Hepatocyte (in vitro differentiated cells): ENCODE measurements at regions not wholly inside any gene's neighbourhood (a gene's known extent, or its start where the extent isn't known, plus 50 kb on each side); places are given as distances from the start of the nearest gene placed in this dataset.

ENCODE experiments used
- EZH2 ChIP-seq: fragments of 200-600 bp; sonication (generic); IDR thresholded peaks from 2 replicates; pipeline ENCODE4 v1.6.1; 2016; ENCODE audit warnings: antibody characterized with exemption, mild to moderate bottlenecking, borderline replicate concordance
- EZH2phosphoT487 ChIP-seq: fragments of 200-600 bp; sonication (generic); IDR thresholded peaks from one replicate; pipeline ENCODE4 v1.6.1; 2018; ENCODE audit warnings: antibody characterized with exemption, mild to moderate bottlenecking, low read depth, moderate library complexity; ENCODE audit not compliant: unreplicated experiment, severe bottlenecking
- TF ChIP-seq, protein P1 (sequence below): fragments of 200-600 bp; sonication (generic); IDR thresholded peaks from 2 replicates; pipeline ENCODE4 v1.5.1; 2016; ENCODE audit warnings: antibody characterized with exemption, mild to moderate bottlenecking; ENCODE audit not compliant: poor library complexity

DNA sequence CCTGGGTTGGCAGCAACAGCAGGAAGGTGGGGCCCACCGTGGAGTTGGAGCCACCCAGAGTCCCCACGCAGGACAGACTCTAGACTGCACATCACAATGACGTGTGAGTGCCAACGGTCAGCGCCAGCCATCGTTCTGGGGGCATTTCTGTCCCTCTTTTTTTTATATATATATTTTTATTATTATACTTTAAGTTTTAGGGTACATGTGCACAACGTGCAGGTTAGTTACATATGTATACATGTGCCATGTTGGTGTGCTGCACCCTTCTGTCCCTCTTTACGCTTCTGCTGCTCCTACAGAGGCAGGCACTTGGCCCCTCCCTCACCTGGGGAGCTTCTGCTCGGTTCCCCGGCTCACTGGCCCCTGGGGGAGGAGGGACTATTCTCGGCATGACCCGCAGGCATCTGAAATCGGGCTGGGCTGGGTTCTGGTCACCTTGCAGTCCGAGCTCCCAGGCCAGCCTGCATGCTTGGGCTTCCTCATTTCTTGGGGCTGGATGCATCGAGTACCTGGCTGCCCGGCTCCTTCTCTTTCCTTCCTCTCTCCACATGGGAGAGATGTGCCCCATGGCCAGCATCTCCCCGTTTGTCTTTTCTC, 787.4 kb downstream of the TBC1D22A start:
- TF ChIP-seq, protein P1, sequence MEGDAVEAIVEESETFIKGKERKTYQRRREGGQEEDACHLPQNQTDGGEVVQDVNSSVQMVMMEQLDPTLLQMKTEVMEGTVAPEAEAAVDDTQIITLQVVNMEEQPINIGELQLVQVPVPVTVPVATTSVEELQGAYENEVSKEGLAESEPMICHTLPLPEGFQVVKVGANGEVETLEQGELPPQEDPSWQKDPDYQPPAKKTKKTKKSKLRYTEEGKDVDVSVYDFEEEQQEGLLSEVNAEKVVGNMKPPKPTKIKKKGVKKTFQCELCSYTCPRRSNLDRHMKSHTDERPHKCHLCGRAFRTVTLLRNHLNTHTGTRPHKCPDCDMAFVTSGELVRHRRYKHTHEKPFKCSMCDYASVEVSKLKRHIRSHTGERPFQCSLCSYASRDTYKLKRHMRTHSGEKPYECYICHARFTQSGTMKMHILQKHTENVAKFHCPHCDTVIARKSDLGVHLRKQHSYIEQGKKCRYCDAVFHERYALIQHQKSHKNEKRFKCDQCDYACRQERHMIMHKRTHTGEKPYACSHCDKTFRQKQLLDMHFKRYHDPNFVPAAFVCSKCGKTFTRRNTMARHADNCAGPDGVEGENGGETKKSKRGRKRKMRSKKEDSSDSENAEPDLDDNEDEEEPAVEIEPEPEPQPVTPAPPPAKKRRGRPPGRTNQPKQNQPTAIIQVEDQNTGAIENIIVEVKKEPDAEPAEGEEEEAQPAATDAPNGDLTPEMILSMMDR = no peak
- no peak for TF ChIP-seq EZH2phosphoT487
- no peak for TF ChIP-seq EZH2
